ENCODE measurements at regions not wholly inside any gene's neighbourhood (a gene's known extent, or its start where the extent isn't known, plus 50 kb on each side); places are given as distances from the start of the nearest gene placed in this dataset.

DNA sequence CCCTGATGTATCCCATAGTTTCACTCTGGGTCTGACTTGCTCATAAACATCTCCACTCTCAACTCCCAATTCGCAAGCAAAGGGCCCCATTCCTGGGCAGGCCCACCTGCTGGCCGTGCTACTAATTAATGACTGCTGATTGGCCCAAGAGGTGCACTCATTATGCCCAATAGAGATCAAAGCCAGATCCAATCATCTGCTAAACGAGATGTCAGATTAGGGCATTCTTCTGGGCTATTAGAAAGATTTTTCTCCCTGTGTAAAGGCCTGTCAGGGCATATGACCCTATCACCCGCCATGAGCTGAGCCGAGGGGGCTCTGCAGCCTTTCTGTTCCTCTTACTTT is 103.4 kb upstream of the HAAO start:
- DNase-seq (ENCODE audit: low read depth): no peak

DNA sequence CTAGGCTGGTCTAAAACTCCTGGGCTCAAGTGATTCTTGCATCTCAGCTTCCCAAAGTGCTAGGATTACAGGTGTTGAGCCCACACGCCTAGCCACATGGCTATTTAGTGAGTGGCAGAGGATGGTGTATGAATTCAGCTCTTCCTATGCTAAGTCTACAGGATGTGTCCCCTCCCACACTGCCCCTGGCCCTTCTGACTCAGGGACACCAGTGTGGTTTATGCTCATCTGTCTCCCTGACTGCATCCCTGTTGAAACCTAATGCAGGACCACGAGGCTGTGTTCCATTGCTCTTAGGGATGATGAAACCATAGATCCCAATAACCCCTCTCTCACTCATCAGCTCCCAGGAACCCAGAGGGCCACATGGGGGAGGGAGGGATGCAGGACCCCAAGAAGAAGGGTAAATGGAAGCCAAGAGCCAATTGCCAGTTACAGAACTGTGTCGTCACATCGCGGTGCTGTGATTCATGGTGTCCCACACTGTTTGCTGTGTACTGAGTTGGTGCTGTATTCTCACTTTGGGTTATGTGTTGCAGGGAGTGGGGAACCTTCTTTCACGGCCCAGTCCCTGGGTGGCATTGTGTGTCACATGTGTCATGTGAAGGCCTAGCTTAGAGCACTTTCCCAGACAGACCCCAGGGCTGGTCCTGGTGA is 102.9 kb upstream of the HAAO start:
- peak; percentile 30 for DNase-seq (ENCODE audit: low read depth)

DNA sequence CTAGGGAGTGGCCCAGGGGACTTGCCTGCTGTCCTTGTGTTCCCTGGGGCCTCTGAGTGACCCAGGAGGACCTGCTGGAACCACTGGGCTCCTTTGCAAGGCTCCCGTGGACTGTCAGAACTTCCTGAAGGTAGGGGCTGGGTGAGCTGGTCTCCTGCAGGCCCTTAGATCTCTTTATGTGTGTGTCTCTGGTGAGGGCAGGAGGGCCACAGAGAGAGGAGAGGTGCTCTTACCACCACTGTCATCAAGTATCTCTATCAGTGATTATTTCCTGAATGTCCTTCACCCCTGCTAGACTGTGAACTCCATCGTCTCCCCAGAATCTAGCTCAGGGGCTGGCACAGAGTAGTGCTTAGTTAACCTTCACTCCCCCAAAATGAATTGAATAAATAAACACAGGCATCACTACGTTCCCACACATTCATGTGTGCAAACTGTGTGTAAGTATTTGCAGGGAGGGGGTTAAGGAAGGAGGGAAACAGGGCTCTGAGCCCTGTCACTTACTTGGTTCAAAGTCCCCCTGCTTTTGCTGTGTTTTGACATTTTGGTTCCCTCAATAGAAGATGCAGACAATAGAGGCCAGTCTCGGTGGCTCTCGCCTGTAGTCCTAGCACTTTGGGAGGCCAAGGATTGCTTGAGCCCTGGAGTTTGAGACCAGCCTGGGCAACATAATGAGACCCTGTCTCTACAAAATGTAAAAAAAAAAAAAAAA is 100.8 kb upstream of the HAAO start:
- DNase-seq (ENCODE audit: low read depth): no peak

DNA sequence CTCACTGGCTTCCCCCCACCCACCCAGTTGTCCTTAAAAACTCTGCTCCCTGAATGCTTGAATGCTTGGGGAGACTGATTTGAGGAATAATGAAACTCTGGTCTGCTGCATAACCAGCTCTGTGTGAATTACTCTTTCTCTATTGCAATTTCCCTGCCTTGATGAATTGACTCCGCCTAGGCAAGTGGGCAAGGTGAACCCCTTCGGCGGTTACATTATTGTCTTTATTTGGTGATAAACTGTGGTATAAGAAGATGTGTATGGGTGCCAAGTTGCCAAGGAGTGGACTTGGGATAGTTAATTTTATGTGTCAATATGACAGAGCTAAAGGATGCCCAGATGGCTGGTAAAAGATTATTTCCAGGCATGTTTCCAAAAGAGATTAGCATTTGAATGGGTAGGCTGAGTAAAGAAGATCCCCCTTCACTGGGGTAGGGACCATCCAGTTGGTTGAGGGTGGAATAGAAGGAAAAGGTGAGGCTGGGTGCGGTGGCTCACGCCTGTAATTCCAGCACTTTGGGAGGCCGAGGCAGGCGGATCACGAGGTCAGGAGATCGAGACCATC is 98.5 kb upstream of the HAAO start:
- no peak for DNase-seq (ENCODE audit: low read depth)

DNA sequence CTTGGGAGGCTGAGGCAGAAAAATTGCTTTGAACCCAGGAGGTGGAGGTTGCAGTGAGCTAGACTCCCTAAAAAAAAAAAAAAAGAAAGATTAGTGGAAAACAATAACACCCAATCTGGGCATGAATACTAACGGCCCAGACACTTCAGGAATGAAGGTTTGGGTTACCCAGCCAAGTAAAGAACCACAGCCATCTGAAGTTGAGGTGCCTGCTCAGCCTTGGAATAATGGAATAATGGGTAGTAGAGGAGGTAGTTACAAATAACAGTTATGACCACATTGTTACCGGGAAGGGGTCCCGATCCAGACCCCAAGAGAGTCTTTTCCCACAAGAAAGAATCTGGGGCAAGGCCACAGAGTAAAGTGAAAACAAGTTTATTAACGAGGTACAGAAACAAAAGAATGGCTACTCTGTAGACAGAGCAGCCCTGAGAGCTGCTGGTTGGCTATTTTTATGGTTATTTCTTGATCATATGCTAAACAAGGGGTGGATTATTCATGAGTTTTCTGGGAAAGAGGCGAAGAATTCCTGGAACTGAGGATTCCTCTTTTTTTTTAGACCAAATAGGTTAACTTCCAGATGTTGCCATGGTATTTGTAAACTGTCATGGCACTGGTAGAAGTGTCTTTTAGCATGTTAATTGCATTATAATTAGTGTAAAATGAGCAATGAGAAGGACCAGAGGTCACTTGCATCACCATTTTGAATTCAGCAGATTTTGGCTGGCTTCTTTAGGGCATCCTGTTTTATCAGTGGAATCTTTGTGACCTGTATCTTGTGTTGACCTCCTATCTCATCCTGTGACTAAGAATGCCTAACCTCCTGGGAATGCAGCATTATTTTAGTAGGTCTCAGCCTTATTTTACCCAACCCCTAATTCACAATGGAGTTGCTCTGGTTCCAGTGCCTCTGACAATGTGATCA is 96.2 kb upstream of the HAAO start:
- no peak for DNase-seq (ENCODE audit: low read depth)

DNA sequence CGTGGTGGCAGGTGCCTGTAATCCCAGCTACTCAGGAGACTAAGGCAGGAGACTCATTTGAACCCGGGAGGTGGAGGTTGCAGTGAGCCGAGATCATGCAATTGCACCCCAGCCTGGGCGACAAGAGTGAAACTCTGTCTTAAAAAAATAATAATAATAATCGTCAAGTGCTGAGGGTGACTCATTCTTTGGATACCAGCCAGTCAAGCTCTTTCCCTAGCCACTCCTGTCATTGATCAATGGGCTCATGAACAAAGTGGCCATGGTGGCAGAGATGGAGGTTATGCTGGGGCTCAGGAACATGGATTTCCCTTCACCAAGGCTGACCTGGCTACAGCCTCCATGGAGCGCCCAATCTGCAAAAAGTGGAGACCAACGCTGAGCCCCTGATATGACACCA is 94.5 kb upstream of the HAAO start:
- DNase-seq (ENCODE audit: low read depth): no peak

DNA sequence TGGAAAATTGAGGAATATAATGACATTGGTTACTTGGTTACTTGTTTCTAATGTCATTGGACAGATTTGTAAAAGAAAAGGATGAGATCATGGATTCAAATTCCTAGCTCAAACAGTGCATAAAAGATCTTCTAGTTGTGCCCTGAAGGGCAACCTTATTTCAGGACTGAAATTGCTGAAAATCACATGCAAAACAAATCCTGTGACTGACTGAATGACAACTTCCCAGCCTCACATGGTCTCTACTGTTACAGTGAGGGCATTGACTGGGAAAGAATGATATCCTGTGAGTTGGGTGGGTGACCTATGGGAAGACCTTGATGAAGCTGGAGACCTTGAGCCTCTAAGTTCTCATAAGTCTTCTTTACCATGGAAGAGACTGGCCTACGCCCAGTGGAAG is 90.4 kb upstream of the HAAO start:
- no peak for DNase-seq (ENCODE audit: low read depth)

DNA sequence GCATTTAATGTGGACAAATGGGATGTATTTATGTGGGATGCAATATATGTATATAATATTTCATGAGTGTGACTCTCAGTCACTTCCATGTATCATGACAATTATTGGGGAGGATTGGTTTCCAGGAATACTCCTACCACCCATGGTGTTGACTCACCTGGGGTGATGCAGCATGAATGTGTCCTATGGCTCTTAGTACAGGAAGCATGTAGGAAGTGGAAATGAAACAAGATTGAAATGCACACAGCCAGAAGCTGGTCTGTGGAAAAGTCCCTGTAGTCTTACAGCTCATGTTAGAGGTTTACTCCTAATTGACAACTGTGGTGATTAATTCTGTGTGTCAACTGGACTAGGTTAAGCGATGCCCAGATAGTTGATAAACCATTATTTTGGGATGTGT is 89.3 kb upstream of the HAAO start:
- peak; percentile 89 for DNase-seq (ENCODE audit: low read depth)

DNA sequence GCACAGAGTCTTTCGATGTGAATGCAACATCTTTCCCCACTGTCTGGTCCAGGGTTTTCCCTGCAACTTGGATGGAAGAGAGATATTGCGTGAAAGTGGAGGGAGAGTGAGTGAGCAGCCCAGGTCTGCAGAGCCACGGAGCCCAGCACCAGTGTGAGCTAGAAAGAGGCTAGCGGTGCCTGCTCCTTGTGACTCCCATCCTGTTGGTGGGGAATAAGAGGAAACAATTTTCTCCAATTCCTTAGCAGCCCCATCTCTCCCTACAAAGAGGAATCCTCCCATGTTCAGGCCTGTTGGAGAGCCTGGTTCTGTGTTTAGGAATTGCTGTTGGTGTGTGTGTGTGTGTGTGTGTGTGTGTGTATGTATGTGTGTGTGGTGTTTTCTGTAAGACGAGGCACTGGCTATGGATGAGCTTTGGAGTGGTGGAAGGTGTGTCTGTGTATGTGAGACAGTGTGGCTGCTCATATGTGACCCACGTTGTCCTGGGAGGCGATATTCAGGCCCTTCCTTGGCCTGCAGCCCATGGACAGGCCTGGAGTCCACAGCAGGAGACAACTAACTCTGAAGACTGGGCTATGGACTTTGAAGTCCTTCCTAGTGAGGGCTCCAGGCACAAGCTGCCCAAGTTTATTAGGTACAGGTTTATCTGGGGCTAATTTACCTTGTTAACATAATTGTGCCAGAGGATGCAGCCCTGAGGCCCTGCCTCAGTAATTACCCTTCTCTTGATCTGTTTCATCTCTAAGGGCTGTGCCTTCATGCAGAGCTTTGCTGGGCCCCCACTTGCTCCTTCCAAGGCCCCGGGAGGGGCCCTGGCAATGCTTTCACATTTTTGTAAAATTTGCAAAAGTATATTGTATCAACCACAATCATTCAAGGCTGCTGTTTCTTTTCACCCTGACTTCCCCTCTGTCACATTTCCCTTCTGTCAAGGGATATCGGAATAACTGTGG is 88.6 kb upstream of the HAAO start:
- no peak for DNase-seq (ENCODE audit: low read depth)

DNA sequence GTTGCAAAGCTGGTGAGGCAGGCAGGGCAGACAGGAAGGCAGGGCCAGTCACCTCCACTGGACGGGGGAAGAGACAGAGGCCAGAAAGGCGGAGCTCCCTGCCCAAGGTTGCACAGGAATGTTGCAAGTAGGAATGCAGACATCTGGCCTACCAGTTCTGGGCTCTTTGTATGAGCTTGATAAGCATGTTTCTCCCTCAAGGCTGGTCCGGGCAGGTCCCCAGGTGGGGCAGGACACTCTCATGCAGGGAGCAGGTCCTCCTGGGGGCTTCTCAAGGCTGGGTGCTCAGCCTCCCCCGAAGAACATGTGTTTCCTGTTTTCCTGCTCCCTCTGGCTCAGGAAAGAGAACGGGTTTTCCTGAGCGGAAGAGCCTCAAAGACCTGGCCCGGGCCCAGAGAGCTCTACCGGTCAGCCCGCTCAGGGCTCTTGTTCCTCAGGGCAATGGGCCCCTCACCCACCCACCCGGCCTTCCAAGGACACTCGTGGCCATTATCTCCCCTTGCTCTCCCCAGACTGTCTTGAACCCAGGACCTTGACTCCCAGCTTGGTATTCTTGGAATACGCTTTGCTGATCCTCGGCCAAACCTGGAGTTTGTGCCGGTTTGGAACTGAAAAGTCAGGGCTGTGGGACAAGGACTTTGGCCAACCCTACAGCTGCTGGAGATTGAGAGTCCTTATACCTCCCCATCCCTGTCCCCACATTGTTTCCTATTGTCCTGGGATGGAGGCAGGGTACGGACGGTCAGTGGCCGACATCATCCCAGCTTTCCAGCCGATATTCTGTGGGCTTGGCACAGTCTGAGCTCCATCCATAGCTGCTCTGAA is 87.7 kb upstream of the HAAO start:
- no peak for DNase-seq (ENCODE audit: low read depth)

DNA sequence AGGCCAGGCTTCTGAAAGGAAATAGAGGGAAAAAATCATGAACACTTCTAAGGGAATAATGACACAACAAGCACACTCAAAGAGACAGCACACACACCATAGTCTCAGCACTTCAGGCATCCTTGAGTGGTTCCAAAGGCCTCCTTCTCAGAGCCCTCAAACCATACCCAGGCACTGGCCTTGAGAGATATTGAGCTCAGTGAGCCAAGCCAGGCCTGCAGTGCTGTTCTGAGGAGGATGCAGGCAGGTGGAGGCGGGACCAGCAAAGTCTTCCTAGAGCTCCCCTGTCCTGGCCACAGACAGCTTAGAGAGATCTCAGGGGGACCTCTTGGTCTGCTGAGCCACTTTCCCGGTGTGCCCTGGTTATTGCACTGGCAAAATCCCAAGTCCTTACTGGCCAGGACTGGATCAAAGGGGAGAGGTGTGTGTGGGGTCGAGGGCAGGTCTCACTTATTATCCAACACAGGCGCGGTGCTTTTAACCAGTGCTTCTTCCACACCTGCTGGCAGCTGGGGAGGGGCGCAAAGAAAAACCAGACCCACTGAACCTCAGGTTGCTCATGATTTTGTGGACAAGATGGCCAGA is 86.8 kb upstream of the HAAO start:
- no peak for DNase-seq (ENCODE audit: low read depth)

DNA sequence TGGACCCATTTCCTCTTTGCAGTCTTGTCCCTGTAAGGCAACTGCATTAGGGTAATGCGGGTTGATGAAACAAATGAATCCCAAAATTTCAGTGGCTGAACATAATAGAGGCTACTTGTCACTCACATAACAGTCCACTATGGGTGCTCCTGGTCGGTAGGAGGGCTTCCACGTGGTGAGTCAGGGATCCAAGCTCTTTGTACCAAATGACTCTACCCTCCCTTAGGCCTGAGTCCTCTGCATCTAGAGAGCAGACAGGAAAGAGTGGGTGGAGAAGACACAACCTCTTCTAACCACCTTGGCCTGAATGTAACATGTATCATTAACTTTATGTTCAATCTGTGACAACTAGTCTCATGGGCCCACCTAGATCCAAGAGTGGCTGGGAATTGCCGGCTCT is 86.2 kb upstream of the HAAO start:
- peak; percentile 45 for DNase-seq (ENCODE audit: low read depth)

DNA sequence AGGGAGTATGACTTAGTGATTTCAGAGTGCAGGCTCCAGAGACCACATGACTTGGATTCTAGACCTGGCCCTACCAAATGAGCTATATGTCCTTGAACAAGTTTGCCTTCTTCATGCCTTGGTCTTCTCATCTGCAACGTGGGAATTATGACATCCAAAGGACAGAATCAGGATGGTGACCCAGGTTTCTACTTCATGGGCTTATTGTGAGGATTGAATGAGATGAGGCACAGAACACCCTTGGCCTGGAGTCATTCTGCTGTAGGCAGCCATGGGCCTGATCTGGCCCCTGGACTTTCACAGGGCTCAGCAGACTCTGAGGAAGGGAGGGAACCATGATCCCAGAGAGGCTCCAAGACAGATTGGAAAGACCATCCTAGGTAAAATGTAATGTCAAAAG is 85.6 kb upstream of the HAAO start:
- DNase-seq (ENCODE audit: low read depth): no peak

DNA sequence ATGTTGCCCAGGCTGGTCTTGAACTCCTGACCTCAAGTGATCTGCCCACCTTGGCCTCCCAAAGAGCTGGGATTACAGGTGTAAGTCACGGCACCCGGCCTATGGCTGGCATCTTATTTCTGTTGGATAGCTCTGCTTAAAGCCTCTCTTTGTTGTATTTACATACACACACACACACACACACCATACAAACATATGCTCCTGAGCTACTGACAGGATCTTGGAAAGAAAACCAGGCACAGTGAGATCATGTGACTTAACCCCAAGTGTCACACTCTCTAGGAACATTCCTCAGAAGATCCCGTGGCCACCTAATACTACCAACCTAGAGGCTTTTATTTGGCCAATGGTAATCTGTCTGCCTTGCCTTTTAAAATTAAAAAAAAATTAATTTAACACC is 85.1 kb upstream of the HAAO start:
- DNase-seq (ENCODE audit: low read depth): no peak

DNA sequence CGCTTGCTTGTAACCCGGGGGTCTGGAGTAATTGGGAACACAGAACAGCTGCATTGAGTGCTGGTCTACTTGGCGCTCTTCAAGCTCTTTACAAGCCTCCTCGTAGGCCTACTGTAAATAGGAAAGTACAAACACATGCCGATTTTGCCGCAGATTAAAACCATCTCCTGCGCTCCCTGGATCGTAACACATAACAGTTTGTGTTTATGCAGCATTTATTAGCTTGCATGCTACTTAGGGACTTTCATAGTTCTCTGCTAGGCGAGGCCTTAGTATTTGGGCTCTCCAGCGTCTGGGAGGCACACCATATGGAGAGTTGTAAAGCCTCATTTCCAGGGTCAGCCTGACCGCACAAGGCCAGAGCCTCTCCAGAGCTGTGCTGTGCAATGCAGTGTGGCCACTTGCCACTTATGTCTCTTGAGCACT is 84.0 kb upstream of the HAAO start:
- DNase-seq (ENCODE audit: low read depth): no peak

DNA sequence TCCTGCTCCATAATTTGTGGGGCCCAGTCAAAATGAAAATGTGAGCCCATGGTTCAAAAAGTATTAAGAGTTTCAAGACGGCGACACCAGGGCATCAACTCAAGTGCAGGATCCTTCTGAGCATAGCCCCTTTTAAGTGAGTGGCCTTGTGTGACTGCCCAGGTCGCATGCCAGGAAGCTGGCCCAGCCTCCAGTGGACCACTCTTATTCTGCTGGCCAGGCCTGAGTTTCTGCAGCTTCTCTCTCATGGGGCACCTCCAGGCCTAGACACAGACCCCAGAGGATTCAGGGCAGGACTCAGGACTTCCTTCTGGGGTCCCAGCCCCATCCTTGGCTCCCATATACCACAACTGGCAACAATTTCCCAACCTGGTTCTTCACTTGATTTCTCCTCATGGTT is 83.5 kb upstream of the HAAO start:
- no peak for DNase-seq (ENCODE audit: low read depth)

DNA sequence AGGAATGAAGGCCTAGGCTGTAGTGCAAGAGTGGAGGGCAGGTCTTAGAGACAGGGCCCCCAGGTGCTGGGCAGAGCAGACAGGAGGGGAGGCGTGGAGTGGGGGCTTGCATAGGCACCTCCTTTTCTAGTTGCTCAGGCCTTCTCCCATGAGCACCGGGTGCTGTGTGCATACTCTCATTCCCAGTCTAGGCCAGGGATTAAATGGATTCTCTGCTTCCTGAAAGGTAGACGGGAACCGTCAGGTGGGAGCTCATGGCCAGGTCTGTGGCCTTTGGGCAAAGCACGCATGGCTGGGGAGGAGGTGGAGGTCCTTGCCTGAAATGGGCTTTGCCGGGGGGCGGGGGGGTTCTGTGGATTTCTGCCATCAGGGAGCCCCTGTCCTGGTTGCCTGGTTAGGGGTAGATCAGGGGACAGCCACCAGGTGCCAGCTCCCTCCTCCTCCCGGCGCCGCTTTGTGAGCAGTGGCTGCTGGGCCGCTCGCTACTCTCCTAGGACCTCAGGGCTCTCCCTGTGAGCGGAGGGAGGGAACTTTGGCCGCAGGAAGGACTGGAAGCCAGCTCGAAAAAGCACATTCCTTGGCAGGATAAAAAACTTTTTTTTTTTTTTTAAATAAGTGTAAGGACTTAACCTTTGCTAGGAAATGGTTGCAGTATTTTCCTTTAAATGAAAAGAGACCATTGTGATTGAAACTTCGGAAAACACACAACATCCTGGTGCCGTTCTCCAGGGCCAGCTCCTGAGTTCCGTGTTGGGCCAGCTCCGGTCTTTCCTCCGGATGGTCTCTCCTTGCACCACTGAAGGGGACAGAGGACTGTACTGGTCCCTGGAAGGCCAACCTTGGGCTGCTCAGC is 82.8 kb upstream of the HAAO start:
- no peak for DNase-seq (ENCODE audit: low read depth)

DNA sequence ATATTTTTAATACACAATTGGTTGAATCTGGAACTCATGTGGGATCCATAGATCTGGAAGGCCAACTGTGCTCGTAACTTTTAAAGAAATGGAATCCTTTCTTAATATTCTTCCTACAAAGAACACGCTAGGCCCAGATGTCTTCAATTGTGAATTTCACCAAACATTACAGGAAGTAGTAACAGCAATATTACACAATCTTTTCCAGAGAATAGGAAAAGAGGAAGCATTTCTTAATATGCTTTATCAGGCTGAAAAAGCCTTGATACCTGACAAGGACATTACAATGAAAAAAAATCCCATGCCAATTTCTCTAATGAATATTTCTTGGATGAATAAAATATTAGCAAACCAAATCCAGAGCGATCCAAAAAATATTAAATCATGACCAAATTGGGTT is 80.3 kb upstream of the HAAO start:
- no peak for DNase-seq (ENCODE audit: low read depth)

DNA sequence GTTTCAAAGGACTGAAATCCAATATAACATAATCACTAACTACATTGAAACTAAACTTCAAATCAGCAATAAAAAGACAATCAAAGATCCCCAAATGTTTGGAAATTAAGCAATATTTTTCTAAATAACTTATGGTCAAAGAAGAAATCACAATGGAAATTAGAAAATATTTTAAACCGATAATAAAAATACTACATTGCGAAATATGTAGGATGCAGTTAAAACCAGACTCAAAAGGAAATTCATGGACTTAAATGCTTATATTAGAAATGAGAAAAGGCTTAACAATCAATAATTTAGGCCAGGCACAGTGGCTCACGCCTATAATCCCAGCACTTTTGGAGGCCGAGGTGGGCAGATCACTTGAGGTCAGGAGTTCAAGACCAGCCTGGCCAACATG is 79.0 kb upstream of the HAAO start:
- no peak for DNase-seq (ENCODE audit: low read depth)

Data from ELR (cell line).